ENCODE measurements at regions not wholly inside any gene's neighbourhood (a gene's known extent, or its start where the extent isn't known, plus 50 kb on each side); places are given as distances from the start of the nearest gene placed in this dataset.

DNA sequence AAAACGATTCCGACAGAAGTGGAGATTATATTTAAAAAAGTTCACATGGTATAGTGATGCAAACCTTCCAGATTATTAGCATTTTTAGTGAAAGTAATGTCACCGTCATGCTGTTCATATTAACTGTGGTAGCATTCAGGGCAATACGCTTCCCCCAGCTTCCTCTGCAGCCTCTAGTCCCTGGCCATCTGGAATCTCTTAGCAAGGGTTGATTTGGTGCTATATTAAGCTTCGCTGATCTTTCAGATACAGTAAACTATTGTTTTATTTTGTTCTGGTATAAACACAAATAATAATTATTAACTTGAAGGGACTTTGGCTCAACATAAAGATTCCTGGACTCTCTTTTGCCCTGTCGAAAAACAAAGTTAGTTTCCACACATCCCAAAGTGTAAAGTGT, 1080.5 kb upstream of the TENM3 start:
- TF ChIP-seq POLR2A (IDR thresholded peaks at IDR 0.05): no peak
- TF ChIP-seq, protein P1, sequence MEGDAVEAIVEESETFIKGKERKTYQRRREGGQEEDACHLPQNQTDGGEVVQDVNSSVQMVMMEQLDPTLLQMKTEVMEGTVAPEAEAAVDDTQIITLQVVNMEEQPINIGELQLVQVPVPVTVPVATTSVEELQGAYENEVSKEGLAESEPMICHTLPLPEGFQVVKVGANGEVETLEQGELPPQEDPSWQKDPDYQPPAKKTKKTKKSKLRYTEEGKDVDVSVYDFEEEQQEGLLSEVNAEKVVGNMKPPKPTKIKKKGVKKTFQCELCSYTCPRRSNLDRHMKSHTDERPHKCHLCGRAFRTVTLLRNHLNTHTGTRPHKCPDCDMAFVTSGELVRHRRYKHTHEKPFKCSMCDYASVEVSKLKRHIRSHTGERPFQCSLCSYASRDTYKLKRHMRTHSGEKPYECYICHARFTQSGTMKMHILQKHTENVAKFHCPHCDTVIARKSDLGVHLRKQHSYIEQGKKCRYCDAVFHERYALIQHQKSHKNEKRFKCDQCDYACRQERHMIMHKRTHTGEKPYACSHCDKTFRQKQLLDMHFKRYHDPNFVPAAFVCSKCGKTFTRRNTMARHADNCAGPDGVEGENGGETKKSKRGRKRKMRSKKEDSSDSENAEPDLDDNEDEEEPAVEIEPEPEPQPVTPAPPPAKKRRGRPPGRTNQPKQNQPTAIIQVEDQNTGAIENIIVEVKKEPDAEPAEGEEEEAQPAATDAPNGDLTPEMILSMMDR (IDR thresholded peaks at IDR 0.05): no peak

DNA sequence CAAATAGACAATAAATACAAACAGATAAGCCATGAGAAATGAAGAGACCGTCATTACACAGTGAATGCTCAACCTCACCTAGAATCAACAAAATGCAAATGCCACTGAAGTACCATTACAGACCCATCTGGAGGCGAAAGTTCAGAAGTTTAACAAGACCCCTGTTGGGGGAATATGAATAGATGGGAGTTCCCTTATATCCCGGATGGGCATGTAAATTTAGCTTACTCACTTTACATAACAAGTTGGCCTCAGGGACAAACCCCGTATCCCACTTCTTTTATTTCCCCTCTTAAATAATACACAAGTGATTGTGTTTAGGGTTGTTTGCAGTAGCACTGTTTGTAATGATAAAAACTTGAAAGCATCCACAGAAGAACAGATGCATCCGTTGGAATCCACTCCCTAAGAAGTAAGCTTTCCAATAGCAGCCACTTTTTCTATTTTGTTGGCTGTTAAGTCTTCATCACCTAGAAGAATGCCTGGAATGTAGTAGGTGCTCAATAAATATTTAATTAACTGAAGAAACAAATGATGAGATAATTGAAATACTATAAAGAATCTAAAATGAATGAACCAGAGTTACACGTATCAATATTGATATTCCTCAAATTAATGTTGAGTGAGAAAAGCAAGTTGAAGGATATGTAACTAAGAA, 1076.3 kb upstream of the TENM3 start:
- TF ChIP-seq POLR2A (IDR thresholded peaks at IDR 0.05): no peak
- TF ChIP-seq, protein P1 (IDR thresholded peaks at IDR 0.05): no peak
- Histone ChIP-seq H3K4me3 (no peak overlapping the region), H3K27ac (no peak overlapping the region), H3K4me1 (no peaks in the 10 kb centered on the region), H3K9me3 (no peaks in the 10 kb centered on the region), H3K36me3 (ENCODE audit: low read depth, missing control alignments) (no peaks in the 10 kb centered on the region), H3K27me3 (no peaks in the 10 kb centered on the region)
- no peak for DNase-seq
- WGBS, 2 donors: 48 to 59% methylated on average over 6 of the region's 6 CpGs
- intact Hi-C loops (cut with DNase I; ENCODE audit: low total_unique reads): no loop called here

More for the DNA sequence above, 1080.5 kb upstream of the TENM3 start:
- H3K4me3 ChIP-seq: no peak overlapping the region
- no peak for DNase-seq
- no peaks in the 10 kb centered on the region for H3K36me3 ChIP-seq (ENCODE audit: low read depth, missing control alignments)
- intact Hi-C loops (cut with DNase I; ENCODE audit: low total_unique reads): no loop called here
- no peaks in the 10 kb centered on the region for H3K27me3 ChIP-seq
- H3K27ac ChIP-seq: no peak overlapping the region
- no peaks in the 10 kb centered on the region for H3K4me1 ChIP-seq
- 78 to 85% methylated on average over 6 of the region's 6 CpGs for WGBS, 2 donors
- H3K9me3 ChIP-seq: no peaks in the 10 kb centered on the region

DNA sequence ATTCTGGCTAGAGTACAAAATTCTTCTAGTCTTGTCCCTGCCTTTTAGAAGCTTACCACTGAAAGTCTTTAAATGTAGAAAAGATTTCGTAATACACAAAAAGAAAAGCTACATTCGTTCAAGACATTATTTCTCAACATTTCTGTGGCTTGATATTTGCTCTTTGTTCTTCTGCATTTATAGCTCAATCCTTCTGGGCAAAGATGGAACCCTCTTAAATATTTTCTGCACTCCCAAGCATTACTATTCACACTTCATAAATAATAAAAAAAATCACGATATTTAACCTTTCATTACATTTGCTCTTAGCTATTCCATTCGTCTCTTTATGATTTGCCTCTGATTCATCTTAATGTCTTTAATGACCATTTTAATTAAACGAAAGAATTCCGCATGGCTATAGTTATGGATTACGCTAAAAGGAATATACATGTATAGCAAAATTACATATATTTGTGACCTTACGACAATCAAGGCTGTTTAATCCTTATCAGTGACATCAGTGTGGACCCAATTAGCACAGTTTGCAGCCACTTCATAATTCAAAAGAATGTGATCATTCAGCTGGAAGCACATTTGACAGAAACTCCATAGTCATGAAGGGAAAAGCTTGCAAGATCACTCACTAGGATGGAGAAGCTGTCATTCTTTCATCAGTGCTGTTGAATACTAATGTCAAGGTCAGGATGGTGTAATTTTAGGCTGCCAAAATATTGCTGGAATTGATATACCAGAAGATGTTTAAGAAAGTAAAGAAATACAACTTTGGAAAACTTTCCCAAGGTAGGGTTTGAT, 1075.0 kb upstream of the TENM3 start:
- Histone ChIP-seq H3K27me3 (no peaks in the 10 kb centered on the region), H3K4me3 (no peak overlapping the region), H3K27ac (no peak overlapping the region), H3K9me3 (no peaks in the 10 kb centered on the region), H3K36me3 (ENCODE audit: low read depth, missing control alignments) (no peaks in the 10 kb centered on the region), H3K4me1 (no peaks in the 10 kb centered on the region)
- intact Hi-C loops (cut with DNase I; ENCODE audit: low total_unique reads): no loop called here
- WGBS, 2 donors: 77 to 81% methylated on average over 8 of the region's 8 CpGs
- TF ChIP-seq, protein P1 (IDR thresholded peaks at IDR 0.05): no peak
- no peak for TF ChIP-seq POLR2A (IDR thresholded peaks at IDR 0.05)
- DNase-seq: no peak

DNA sequence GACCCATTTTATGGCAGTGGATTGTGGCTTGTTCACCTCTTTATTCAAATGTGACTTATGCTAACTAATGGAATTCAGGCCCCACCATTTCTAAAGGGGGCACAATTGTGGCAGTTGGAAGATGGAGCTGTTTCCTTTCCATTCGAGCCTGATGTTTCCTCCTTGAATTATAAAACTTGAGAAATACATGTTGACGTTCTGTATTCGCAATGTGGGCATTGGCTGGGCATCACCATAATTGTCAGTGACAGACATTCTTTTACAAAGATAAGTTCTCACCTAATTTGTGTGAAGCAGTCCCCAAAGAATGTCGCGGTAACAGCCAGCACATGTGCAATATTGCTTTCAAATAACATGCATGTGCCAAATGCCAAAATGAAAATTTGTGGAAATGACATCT, 1070.2 kb upstream of the TENM3 start:
- no peaks in the 10 kb centered on the region for H3K36me3 ChIP-seq (ENCODE audit: low read depth, missing control alignments)
- H3K27ac ChIP-seq: no peak overlapping the region
- H3K27me3 ChIP-seq: no peaks in the 10 kb centered on the region
- no peaks in the 10 kb centered on the region for H3K9me3 ChIP-seq
- H3K4me3 ChIP-seq: no peak overlapping the region
- WGBS, 2 donors: 82 to 86% methylated on average over 5 of the region's 5 CpGs
- no peaks in the 10 kb centered on the region for H3K4me1 ChIP-seq
- no peak for DNase-seq
- TF ChIP-seq, protein P1 (IDR thresholded peaks at IDR 0.05): no peak
- no peak for TF ChIP-seq POLR2A (IDR thresholded peaks at IDR 0.05)
- intact Hi-C loops (cut with DNase I; ENCODE audit: low total_unique reads): no loop called here
